ENCODE measurements at regions not wholly inside any gene's neighbourhood (a gene's known extent, or its start where the extent isn't known, plus 50 kb on each side); places are given as distances from the start of the nearest gene placed in this dataset.

- Histone ChIP-seq H3K4me1 (replicated peaks in 1 of 2; ENCODE audit: control insufficient read depth in 2 of 2, insufficient read depth in 2 of 2, low read length in 2 of 2) (no peaks in the 10 kb centered on the region), H3K4me3 (no peak overlapping the region), H3K4me2 (ENCODE audit: insufficient read depth, low read length) (no peak overlapping the region), H3K27ac (ENCODE audit: extremely low read depth, low read depth, low read length) (no peak overlapping the region), H3K9me1 (ENCODE audit: control insufficient read depth, insufficient read depth, low read length) (no peaks in the 10 kb centered on the region), H3K79me2 (ENCODE audit: control insufficient read depth, insufficient read depth, low read length) (no peaks in the 10 kb centered on the region), H3K36me3 (ENCODE audit: control insufficient read depth, insufficient read depth, low read length) (no peaks in the 10 kb centered on the region), H3K27me3 (ENCODE audit: control insufficient read depth in 2 of 2, insufficient read depth in 2 of 2, low read length in 2 of 2) (no peaks in the 10 kb centered on the region), H4K20me1 (replicated peaks; ENCODE audit: control insufficient read depth, insufficient read depth, low read length) (no peaks in the 10 kb centered on the region), H3K9ac (ENCODE audit: insufficient read depth in 1 of 2, low read depth in 2 of 2, low read length in 2 of 2) (no peak overlapping the region), H2AFZ (ENCODE audit: low read depth, low read length) (no peak overlapping the region), H3K9me3 (replicated peaks; ENCODE audit: control insufficient read depth, insufficient read depth, low read depth, low read length) (no peaks in the 10 kb centered on the region)
- intact Hi-C loops (cut with micrococcal nuclease) (no loop called here), in situ Hi-C loops (cut with MboI) (no loop called here)
- no peak for ATAC-seq
- no TSS peak for BruUV-seq (replicated peaks)
- POLR2A ChIA-PET, result no interaction called here
- CTCF ChIA-PET (ENCODE audit: low intra/inter-chr PET ratio), result no interaction called here
- 1% methylated on average over 5 of the region's 5 CpGs for WGBS (ENCODE audit: insufficient coverage, low coverage, missing lambda C conversion rate)
- TF ChIP-seq ZFPM2 (CRISPR knock-in tag; IDR thresholded peaks at IDR 0.05) (no peak), PREB (CRISPR knock-in tag; IDR thresholded peaks at IDR 0.05) (no peak)
- DNase-seq (ENCODE audit: extremely low read depth in 1 of 4, low spot score in 3 of 4), result no peak
- FAIRE-seq, result no peak
Observed at GRCh38 chr13:22761709-22762108, 419.1 kb upstream of the SGCG start.

GRCh38 chr13:22765547-22765946 is 415.2 kb upstream of the SGCG start:
- Histone ChIP-seq H3K9me3 (replicated peaks; ENCODE audit: control insufficient read depth, insufficient read depth, low read depth, low read length) (no peaks in the 10 kb centered on the region), H3K9ac (ENCODE audit: insufficient read depth in 1 of 2, low read depth in 2 of 2, low read length in 2 of 2) (no peak overlapping the region), H4K20me1 (replicated peaks; ENCODE audit: control insufficient read depth, insufficient read depth, low read length) (no peaks in the 10 kb centered on the region), H3K4me1 (replicated peaks in 1 of 2; ENCODE audit: control insufficient read depth in 2 of 2, insufficient read depth in 2 of 2, low read length in 2 of 2) (no peaks in the 10 kb centered on the region), H3K27me3 (ENCODE audit: control insufficient read depth in 2 of 2, insufficient read depth in 2 of 2, low read length in 2 of 2) (peaks cover 0 to under 1% of the 10 kb centered on the region in 2 experiments; a peak in 1 of 5 replicates), H3K4me2 (ENCODE audit: insufficient read depth, low read length) (no peak overlapping the region), H3K36me3 (ENCODE audit: control insufficient read depth, insufficient read depth, low read length) (no peaks in the 10 kb centered on the region), H3K27ac (ENCODE audit: extremely low read depth, low read depth, low read length) (no peak overlapping the region), H3K4me3 (no peak overlapping the region), H2AFZ (ENCODE audit: low read depth, low read length) (no peak overlapping the region), H3K79me2 (ENCODE audit: control insufficient read depth, insufficient read depth, low read length) (no peaks in the 10 kb centered on the region), H3K9me1 (ENCODE audit: control insufficient read depth, insufficient read depth, low read length) (no peaks in the 10 kb centered on the region)
- 0% methylated on average over 3 of the region's 3 CpGs for WGBS (ENCODE audit: insufficient coverage, low coverage, missing lambda C conversion rate)
- in situ Hi-C loops (cut with MboI) (no loop called here), intact Hi-C loops (cut with micrococcal nuclease) (no loop called here)
- CTCF ChIA-PET (ENCODE audit: low intra/inter-chr PET ratio), result no interaction called here
- ATAC-seq (no peak), FAIRE-seq (no peak), DNase-seq (ENCODE audit: extremely low read depth in 1 of 4, low spot score in 3 of 4) (no peak)
- no peak for TF ChIP-seq TAF1 (IDR thresholded peaks at IDR 0.05; ENCODE audit: control insufficient read depth, extremely low read depth, insufficient read depth, low read length, severe bottlenecking)
- 0 out of 2 replicates have a peak, but pooled peaks have one; percentile 30 for TF ChIP-seq CEBPB (tag; IDR thresholded peaks at IDR 0.05)
- no peak for TF ChIP-seq CEBPG (CRISPR knock-in tag; IDR thresholded peaks at IDR 0.05)
- peak in 1 of 2 experiments; percentile 32; a peak in 1 of 4 replicates for TF ChIP-seq CEBPG (tag; conservative IDR thresholded peaks at IDR 0.05 in 1 of 2, IDR thresholded peaks at IDR 0.05 in 1 of 2)
- POLR2A ChIA-PET, result no interaction called here
- no TSS peak for BruUV-seq (replicated peaks)
